Nephron (organoid): ENCODE measurements at regions not wholly inside any gene's neighbourhood (a gene's known extent, or its start where the extent isn't known, plus 50 kb on each side); places are given as distances from the start of the nearest gene placed in this dataset.

Experiments
- H3K27ac Mint-ChIP-seq, 3 experiments: 2 replicates each; pipeline ENCODE4 v1.8.0; 2020; ENCODE audit warnings: mixed read lengths in 3 of 3, mild to moderate bottlenecking in 2 of 3, moderate library complexity in 1 of 3
- H3K27me3 Mint-ChIP-seq: 2 replicates; pipeline ENCODE4 v1.8.0; 2021; ENCODE audit warnings: low read depth, mild to moderate bottlenecking, moderate library complexity, mixed read lengths
- H3K36me3 Mint-ChIP-seq: 2 replicates; pipeline ENCODE4 v1.8.0; 2020; ENCODE audit warnings: low read depth, mixed read lengths
- H3K4me1 Mint-ChIP-seq: 2 replicates; pipeline ENCODE4 v1.8.0; 2020; ENCODE audit warnings: mixed read lengths
- H3K4me3 Mint-ChIP-seq, 3 experiments: 2 replicates each; pipeline ENCODE4 v1.8.0; 2020; ENCODE audit warnings: mild to moderate bottlenecking in 3 of 3, mixed read lengths in 3 of 3, moderate library complexity in 2 of 3
- H3K9me3 Mint-ChIP-seq: 2 replicates; pipeline ENCODE4 v1.8.0; 2020; ENCODE audit warnings: mixed read lengths
- CTCF ChIP-seq, 3 experiments: fragments of 200-600 bp; sonication (generic); IDR thresholded peaks; one replicate each; pipeline ENCODE4 v1.5.0; 2021; ENCODE audit warnings: antibody characterized with exemption in 3 of 3; ENCODE audit not compliant: unreplicated experiment in 3 of 3

DNA sequence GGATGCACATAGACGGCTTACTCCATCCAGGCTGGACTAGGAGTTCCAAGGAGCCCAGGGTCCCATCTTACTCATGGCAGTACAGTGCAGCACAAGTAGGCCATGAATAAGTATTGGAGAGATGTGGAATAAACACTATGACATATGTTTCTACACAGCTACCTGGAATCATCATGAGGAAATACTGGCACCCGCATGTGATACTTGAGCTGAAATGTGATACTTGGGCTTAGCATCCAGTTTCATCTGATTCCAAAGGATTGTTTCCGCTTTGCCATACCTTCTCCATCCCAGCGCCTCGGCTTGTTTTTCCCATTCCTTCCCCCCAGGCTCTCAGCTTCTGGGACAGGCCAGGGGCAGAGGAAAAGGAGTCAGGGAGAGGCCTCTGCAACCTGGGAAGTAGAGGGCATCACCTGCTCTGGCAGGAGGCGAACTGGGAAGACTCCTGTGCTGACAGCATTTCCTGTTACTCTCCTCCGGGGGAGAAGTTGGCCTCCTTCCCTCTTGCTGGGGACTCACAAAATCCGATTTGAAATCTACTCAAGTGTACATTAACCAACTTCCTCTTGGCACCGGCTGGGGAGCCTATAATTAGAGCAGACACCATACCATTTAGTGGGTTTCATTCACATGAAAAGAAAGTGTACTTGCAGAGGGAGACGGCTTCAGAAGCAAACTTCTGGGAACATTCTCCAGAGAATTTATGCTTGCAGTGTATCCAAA is 187.8 kb downstream of the MIAT start:
- no peaks in the 10 kb centered on the region for H3K36me3 Mint-ChIP-seq
- TF ChIP-seq CTCF (IDR thresholded peaks at IDR 0.05; ENCODE audit: unreplicated experiment in 3 of 3): no peak

DNA sequence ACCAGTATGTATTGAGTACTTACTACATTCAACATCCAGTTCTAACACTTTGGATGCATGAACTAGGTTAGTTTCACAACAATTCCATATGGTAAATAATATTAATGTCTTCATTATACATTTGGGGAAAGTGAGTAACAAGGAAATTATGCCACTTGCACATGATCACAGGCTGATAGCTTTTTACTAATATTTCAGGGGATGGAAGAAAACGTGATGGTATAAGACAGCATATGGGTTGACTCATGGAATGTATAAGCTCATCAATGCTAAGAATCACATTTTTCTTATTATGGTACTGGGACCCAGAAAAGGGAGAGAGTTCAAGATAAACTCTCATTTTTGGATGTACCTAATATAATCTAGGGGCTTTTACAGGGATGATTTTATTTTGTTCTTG is 188.7 kb downstream of the MIAT start:
- H3K4me1 Mint-ChIP-seq: peaks cover 12% of the 10 kb centered on the region
- peaks cover 17% of the 10 kb centered on the region for H3K27me3 Mint-ChIP-seq

More for the DNA sequence above, 187.8 kb downstream of the MIAT start:
- no peak overlapping the region for H3K27ac Mint-ChIP-seq
- peaks cover 12% of the 10 kb centered on the region for H3K4me1 Mint-ChIP-seq
- no peak overlapping the region for H3K4me3 Mint-ChIP-seq
- no peaks in the 10 kb centered on the region for H3K9me3 Mint-ChIP-seq
- peaks cover 16% of the 10 kb centered on the region for H3K27me3 Mint-ChIP-seq

GRCh38 chr22:26846645-26847044 is 189.3 kb downstream of the MIAT start:
- no peak overlapping the region for H3K27ac Mint-ChIP-seq

More for the DNA sequence above, 188.7 kb downstream of the MIAT start:
- no peak for TF ChIP-seq CTCF (IDR thresholded peaks at IDR 0.05; ENCODE audit: unreplicated experiment in 3 of 3)
- H3K27ac Mint-ChIP-seq: no peak overlapping the region
- H3K36me3 Mint-ChIP-seq: no peaks in the 10 kb centered on the region
- H3K4me3 Mint-ChIP-seq: no peak overlapping the region
- H3K9me3 Mint-ChIP-seq: no peaks in the 10 kb centered on the region

GRCh38 chr22:26847046-26847445 is 189.7 kb downstream of the MIAT start:
- H3K9me3 Mint-ChIP-seq: no peaks in the 10 kb centered on the region
- no peak overlapping the region for H3K27ac Mint-ChIP-seq
- no peaks in the 10 kb centered on the region for H3K36me3 Mint-ChIP-seq
- TF ChIP-seq CTCF (IDR thresholded peaks at IDR 0.05; ENCODE audit: unreplicated experiment in 3 of 3): no peak
- H3K4me3 Mint-ChIP-seq: no peak overlapping the region
- H3K27me3 Mint-ChIP-seq: peaks cover 17% of the 10 kb centered on the region
- H3K4me1 Mint-ChIP-seq: peaks cover 17% of the 10 kb centered on the region

More at GRCh38 chr22:26846645-26847044, 189.3 kb downstream of the MIAT start:
- TF ChIP-seq CTCF (IDR thresholded peaks at IDR 0.05; ENCODE audit: unreplicated experiment in 3 of 3): no peak
- H3K36me3 Mint-ChIP-seq: no peaks in the 10 kb centered on the region
- no peaks in the 10 kb centered on the region for H3K9me3 Mint-ChIP-seq
- peaks cover 13% of the 10 kb centered on the region for H3K4me1 Mint-ChIP-seq
- no peak overlapping the region for H3K4me3 Mint-ChIP-seq
- H3K27me3 Mint-ChIP-seq: peaks cover 17% of the 10 kb centered on the region

DNA sequence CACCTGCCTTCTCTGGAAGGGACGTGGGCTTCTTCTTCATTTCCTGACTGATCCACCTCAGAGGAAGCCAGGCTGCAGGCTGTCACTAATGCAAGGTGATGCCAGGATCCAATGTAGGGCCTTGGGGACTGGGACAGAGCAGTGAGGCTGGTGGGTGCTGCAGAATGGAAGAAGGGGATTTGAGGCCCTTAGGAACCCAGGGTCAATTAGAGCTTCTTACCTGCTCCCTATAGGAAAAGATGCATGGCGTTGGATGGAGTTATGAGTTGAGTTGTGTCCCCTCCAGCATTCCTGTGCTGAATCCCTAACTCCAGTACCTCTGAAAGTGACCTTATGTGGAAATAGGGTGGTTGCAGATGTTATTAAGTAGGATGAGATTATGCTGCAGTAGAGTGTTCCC is 190.4 kb downstream of the MIAT start:
- Mint-ChIP-seq H3K4me3 (no peak overlapping the region), H3K27me3 (peaks cover 17% of the 10 kb centered on the region), H3K27ac (no peak overlapping the region), H3K4me1 (peaks cover 22% of the 10 kb centered on the region), H3K9me3 (no peaks in the 10 kb centered on the region), H3K36me3 (no peaks in the 10 kb centered on the region)
- no peak for TF ChIP-seq CTCF (IDR thresholded peaks at IDR 0.05; ENCODE audit: unreplicated experiment in 3 of 3)
